ENCODE measurements at regions not wholly inside any gene's neighbourhood (a gene's known extent, or its start where the extent isn't known, plus 50 kb on each side); places are given as distances from the start of the nearest gene placed in this dataset.

DNA sequence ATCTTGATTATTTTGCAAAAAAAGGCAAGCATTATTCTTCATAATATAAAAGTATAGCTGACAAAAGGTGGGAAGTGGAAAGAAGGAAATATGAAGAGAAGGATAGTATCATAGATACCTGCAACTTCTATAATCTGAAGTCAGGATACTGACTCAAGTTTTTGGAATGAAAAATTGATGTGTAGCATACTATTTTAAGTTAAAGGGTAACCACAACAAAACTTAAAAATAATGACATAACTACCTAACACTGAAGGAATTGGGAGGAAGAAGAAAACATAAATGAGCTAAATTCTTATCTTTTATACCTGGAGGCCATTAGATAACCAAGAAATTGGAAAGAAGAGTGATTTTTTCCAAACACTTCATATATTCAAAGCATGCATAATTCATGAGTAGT, 51.8 kb upstream of the TLE1 start:
- FAIRE-seq (no peak), DNase-seq (ENCODE audit: insufficient read length, low spot score) (no peak)

GRCh38 chr9:81748091-81748490, 58.7 kb upstream of the TLE1 start:
- FAIRE-seq (no peak), DNase-seq (ENCODE audit: insufficient read length, low spot score) (no peak)

- no peak for DNase-seq (ENCODE audit: insufficient read length, low spot score)
- FAIRE-seq: no peak
These were observed 64.1 kb upstream of the TLE1 start for GRCh38 chr9:81753436-81753835.

GRCh38 chr9:81754245-81754644, 64.9 kb upstream of the TLE1 start:
- no peak for DNase-seq (ENCODE audit: insufficient read length, low spot score)
- FAIRE-seq: no peak

GRCh38 chr9:81755721-81756120, 66.4 kb upstream of the TLE1 start:
- DNase-seq (ENCODE audit: insufficient read length, low spot score) (no peak), FAIRE-seq (no peak)

DNA sequence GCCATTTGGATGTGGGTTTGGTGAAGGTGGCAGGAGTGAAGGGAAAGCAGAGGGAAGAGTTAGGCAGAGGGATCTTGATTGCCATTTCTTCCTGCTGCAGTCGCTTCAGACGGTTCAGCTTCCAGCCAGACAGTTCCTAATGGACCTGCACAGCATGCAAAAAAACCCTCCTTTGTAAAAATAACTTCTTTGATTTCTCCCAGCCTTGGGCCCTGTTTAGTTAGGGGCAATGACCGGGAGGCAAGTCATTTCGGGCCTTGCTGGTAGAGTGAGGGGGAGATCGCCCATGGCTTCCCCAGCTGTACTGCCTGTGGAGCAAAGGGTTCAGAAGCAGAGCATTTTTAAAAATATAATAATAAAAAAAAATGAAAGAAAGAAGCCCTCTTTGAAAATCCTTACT, 67.2 kb upstream of the TLE1 start:
- FAIRE-seq: no peak
- DNase-seq (ENCODE audit: insufficient read length, low spot score): no peak

DNA sequence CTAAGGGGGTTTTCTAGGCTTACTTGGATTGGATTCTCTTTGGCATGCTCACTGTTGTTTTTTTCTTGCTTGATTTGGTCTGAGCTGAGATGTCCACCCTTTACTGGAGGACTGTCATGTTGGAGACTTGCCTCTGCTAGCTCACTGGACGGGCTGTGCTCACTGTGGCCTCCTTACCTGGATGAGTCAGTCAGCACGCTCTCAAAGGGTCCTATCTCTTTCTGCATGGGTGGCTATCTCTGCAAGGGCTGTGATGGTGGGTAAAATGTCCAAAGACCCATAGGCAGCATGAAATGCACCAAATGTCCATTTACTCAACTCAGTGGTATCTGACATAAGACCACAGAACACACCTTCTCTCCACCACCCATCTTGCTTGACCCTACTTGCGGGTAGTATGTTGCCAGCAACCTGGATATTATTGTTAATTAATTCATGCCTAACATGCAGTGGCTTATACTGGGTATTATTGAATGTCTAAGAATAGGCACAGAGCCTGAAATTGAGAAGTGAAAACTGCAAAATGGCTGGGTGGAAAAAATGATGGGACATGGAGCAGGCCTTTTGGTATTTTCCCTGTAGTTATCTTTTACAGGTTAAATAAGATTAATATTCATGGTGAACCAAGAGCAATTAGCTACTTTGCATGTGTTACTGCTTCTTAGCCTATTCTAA, 68.9 kb upstream of the TLE1 start:
- DNase-seq (ENCODE audit: insufficient read length, low spot score) (no peak), FAIRE-seq (no peak)

DNA sequence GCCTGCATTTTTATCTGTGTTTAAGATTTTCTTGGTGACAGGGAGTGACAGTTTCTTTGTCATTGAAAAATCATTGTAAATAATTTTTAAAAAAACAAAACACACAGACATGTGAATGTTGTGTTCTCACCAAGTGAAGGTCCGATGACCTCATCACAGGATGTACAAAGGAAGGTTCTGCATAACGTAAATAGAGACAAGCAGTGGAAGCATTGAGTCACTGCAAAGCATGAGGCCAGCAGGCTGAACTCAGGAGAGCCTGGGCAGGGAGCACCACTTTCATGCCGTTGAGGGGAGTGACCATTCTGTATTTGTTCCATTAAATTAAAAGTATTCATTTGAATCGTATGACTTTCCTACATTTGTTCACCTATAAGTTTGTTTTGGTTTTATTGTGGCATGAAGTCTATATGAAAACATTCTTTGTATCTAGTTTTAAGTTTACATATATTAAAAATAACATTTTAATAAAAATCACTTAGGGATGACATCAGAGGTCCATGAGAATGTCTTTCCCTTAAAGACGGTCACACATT, 70.4 kb upstream of the TLE1 start:
- DNase-seq (ENCODE audit: insufficient read length, low spot score) (no peak), FAIRE-seq (no peak)

DNA sequence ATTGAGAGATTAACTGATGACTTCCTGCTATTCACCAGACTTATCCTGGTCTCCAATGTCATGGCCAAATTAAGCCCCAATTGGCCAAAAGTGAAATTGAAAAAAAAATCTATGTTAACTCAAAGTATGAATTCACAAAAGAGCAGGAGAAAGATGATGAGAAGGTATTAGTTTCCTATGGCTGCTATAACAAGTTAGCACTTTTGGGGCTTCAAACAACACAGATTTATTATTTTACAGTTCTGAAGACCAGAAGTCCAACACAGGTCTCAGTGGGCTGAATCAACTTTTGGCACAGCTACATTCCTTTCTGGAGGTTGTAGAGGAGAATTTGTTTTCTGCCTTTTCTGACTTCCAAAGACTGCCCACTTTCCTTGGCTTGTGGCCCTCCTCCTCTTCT, 78.6 kb upstream of the TLE1 start:
- DNase-seq (ENCODE audit: insufficient read length, low spot score): no peak
- FAIRE-seq: no peak

DNA sequence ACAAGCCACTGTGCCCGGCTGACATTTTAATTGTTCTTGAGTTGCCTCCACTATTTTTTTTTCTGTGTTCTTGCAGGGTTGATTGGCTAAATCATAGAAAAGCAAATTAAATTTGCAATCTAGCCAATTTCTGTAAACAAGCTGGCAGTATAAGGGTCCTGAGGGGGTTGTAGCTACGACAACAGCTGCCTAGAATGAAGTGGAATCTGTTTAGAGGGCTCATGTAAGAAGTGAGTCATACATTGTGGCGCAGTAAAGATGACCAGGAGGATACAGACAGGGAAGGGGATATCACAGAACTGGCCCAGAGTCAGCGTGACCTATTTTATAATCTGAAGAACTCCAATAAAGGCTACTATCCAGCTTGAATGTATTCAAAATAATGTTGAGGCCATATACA, 82.2 kb upstream of the TLE1 start:
- FAIRE-seq (no peak), DNase-seq (ENCODE audit: insufficient read length, low spot score) (no peak)

DNA sequence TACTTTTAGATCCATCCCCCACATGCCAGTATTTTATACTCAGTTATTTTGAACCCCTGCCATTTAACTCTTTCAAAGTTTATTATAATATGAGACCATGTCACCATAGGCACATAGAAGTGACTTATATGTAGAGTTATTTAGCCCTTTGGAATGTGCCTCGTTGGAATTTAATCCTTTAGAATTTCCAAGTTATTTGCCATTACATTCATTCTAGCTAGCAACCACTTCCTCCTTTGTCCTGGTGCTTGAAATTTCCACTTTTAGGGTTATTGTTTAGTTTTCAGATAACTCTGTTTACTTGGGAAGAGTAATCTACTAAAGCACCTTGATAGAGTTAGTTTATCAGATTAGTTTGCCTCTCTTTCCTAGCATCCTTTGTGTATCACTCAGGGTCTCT, 82.8 kb upstream of the TLE1 start:
- FAIRE-seq: no peak
- DNase-seq (ENCODE audit: insufficient read length, low spot score): no peak

- FAIRE-seq (no peak), DNase-seq (ENCODE audit: insufficient read length, low spot score) (no peak)
These were observed 87.0 kb upstream of the TLE1 start for GRCh38 chr9:81776390-81776789.

DNA sequence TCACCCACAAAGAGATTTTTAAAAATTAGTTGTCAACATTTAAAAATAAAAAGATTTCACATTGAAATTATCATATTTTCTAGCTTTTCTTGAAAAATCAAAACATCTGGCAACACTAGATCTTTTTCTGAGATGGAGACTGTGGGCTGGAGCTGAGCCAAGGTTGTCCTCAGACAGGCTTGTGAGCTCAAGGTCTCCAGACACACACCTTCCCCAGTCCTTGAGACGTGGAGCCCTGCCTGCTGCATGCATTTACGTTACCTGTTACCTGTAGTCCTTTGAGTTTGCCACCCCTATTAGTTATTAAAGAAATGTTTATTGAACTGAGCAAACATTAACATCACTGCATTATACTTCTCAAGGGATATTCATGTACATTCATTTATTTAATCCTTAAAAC, 87.5 kb upstream of the TLE1 start:
- no peak for DNase-seq (ENCODE audit: insufficient read length, low spot score)
- FAIRE-seq: no peak

GRCh38 chr9:81777482-81777881, 88.1 kb upstream of the TLE1 start:
- FAIRE-seq: no peak
- DNase-seq (ENCODE audit: insufficient read length, low spot score): no peak

- DNase-seq (ENCODE audit: insufficient read length, low spot score) (no peak), FAIRE-seq (no peak)
These were observed 93.1 kb upstream of the TLE1 start for GRCh38 chr9:81782313-81782995.

DNA sequence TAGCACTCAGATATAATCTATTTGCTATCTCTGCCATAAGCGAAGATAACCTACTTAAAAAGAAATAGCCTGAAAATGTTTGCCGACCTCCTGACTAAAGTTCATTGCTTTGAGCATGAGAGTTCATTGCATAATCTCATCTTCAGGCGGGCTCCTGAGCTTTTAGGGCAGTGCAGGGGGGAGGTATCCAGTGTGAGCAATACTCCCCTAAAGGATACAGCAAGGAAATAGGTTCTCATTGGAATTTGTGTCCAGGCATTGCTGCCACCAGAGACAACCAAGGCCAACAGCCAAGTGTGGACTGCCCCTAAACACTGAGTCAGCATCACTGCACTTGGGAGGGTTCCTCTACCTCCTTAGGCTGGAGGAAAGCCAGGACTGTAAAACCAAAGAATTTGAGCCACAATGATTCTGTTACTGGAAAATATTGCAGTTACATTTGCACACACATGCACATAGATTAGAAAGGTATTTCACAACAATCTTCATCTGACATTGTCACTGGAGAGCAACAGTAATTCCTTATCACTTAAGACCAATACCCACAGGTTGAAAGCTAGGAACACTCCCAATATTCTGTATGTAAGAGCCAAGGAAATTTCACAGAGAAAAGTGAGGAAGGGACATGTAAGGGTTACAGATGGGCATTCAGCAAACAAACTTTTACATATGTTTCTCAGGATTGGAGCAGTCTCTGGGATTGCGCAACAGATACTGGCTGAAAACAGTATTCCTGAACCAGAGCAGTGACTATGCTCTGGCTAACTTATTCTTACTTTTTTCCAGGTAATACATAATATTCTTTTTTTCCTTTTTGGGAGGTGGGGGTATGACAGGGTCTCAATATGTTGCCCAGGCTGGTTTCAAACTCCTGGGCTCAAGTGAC, 98.6 kb upstream of the TLE1 start:
- DNase-seq (ENCODE audit: insufficient read length, low spot score): no peak
- no peak for FAIRE-seq

DNA sequence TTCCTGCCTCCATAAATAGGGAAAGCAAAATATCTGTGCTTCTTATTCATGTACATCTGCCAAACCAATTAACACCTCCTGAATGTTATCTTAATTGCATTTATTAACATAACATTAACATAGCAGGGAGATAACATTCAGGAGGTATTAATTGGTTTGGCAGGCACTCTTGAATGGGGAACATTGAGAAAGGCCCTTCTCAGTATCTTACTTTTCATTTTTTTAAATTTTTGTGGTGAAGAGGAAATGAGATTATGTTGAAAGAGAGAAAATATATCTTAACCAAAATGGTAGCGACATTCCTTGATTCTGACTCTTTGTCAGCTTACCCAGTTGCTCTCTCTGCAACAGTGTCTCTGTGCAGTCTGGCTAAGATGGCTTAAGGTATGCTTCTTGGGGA, 100.4 kb upstream of the TLE1 start:
- DNase-seq (ENCODE audit: insufficient read length, low spot score): no peak
- no peak for FAIRE-seq

- FAIRE-seq: no peak
These were observed 100.8 kb upstream of the TLE1 start for GRCh38 chr9:81790166-81790565.

DNA sequence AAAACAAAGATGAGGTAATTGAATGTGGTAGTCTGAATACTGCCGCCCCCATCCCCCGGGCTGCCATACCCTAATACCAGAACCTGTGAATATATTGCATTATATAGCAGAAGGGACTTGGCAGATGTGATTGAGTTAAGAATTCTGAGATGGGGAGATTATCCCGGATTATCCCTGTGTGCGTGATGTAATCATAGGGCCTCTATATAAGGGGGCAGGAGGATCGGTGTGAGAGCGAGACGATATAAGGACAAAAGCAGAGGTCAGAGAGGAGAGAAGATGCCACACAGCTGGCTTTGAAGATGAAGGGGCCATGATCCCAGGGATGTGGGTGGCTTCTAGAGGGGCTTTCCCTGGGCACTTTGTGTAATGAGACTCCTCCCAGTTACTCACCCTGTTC, 101.7 kb upstream of the TLE1 start:
- FAIRE-seq (no peak), DNase-seq (ENCODE audit: insufficient read length, low spot score) (no peak)

More at GRCh38 chr9:81790166-81790565, 100.8 kb upstream of the TLE1 start:
- DNase-seq (ENCODE audit: insufficient read length, low spot score): no peak

DNA sequence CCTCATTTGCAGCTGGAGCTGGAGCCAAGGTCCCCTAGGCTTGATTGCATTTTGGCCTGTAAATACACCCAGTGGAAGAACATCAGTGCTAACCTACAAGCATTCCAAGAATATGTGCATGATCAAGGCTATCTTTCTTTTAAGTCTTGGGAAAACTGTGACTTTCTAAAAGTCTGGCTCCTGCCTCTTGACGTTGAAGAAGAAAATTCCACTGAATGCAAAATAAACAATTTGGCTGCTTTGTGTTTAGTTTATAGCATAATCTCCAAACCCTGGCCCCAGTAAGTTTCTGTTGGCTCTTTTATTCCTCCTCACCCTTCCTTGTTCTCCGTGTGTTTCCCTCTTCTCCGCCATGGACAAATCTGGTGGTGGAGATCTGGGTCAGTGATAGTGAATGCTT, 109.3 kb upstream of the TLE1 start:
- FAIRE-seq: no peak
- no peak for DNase-seq (ENCODE audit: insufficient read length, low spot score)

GRCh38 chr9:81801190-81801589, 111.8 kb upstream of the TLE1 start:
- no peak for DNase-seq (ENCODE audit: insufficient read length, low spot score)

More at GRCh38 chr9:81801190-81801589, 111.8 kb upstream of the TLE1 start:
- no peak for FAIRE-seq
